Stimulated activated CD8-positive, alpha-beta memory T cell treated with anti-CD3 and anti-CD28 coated beads, Interleukin-15, amount 100 ng/mL, for 24 hours (primary cell): ENCODE measurements at regions not wholly inside any gene's neighbourhood (a gene's known extent, or its start where the extent isn't known, plus 50 kb on each side); places are given as distances from the start of the nearest gene placed in this dataset.
"Not testable (repeated sequence)": the region's sequence is repeated elsewhere in the genome, so short reads cannot be mapped to it uniquely, and the experiment has no call there.

Experiments used
- DNase-seq: peaks from one replicate; pipeline ENCODE4 v3.0.0-alpha.2; 2020; ENCODE audit warnings: low read depth

DNA sequence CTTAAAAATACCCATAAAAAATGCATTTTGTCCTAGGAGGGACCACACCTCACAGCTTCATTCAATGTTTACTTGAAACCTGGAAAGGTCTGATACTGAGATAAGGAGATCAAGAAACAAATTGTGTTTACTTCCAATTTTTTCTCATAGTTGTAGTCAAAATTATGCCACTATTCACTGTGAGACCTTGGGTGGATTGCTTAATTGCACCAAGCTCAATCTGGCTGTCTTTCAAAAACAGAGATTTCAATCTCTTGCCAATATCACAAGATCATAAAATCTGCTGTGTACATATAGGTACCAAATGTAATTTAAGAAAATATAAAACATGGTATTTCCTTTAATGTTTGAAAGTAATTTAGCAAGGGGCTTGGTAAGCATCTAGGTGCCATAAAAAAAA, 186.4 kb upstream of the THBS1 start:
- DNase-seq: no peak

DNA sequence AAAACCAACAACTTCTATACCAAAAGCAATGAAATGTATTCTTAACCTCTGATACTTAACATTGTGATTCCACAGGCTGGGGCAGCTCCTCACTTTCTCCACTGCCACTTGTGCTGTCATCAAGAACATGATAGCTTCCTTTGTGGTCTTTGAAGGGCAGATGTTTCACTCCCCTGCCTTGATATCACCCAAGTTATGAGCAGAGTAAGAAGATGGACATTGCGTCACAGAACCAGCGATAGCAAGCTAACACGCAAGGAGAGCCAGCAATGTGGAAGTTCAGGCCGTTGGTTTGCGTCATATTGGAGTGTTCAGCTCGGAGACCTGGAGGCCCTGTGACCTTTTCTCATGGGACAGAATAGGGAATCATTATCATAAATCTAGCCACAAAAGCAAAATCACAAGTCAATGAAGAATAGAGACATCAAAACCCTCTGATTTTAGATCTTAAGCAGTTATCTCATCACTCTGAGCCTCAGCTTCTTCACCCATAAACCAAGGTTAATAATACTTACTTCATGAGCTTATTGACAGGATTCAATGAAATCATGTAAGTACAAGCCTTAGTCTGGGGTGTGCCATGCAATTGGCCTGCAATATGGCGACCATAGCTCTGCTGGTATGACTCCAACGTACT, 183.8 kb upstream of the THBS1 start:
- DNase-seq: no peak

- no peak for DNase-seq
Observed at GRCh38 chr15:39397883-39398282, 183.0 kb upstream of the THBS1 start.

DNA sequence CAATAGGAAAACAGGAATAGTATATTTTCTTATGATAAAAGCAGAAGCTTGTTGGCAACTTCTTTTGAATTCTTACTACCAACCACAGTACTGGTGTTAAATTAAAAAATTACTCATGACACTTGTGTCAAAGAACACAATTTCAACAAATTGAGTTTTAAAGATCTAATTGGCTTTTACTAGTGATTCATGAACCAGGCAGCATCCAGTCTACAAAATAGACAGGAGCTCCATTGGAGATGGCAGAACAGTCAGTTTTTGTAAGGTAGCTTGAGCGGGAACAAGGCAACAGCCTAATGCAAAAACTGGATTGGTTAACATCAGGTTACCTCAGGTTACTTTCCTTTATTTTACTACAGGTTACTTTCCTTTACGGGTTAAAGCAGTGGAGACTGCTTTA, 181.3 kb upstream of the THBS1 start:
- no peak for DNase-seq

- no peak for DNase-seq
Observed at GRCh38 chr15:39400002-39400401, 180.9 kb upstream of the THBS1 start.

- no peak for DNase-seq
Observed at GRCh38 chr15:39400821-39401550, 179.9 kb upstream of the THBS1 start.

- no peak for DNase-seq
Observed at GRCh38 chr15:39403640-39404117, 177.2 kb upstream of the THBS1 start.

DNA sequence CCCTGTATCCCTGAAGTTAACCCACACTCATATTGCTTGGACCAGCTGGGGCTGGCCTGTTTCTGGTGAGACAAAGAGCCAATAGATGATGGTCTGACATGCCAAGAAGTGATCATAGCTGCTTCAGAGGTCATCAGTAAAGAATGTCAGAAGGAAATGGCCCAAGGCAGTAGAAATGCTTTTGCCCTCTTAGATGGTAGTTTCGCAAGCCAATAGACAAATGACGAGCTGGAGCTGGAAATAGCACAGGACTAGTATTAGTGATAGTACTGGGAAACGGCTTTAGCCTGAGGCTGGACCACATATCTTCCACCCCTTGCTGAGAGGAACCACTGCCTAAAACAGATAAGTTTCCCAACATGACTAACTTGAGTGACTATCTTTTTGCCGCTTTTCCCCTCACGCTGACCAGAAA, 176.1 kb upstream of the THBS1 start:
- DNase-seq: no peak

DNA sequence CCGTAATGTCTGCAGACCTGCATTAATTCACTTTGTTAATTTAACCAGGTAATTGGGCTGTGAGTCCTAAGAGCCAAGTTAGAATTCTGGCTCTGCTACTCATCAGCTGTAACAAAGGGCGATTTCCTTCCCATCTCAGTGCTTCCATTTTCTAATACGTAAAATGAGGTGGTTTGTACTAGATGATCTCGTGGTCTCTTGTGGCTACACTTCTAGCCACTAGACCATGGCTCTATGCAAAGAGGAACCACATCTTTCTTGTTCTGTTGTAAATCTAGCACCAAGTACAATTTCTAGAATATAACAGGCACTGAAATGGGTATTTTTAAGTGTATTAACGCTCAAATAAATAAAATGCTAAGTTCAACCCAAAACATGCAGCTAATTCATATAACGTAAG, 174.4 kb upstream of the THBS1 start:
- no peak for DNase-seq

DNA sequence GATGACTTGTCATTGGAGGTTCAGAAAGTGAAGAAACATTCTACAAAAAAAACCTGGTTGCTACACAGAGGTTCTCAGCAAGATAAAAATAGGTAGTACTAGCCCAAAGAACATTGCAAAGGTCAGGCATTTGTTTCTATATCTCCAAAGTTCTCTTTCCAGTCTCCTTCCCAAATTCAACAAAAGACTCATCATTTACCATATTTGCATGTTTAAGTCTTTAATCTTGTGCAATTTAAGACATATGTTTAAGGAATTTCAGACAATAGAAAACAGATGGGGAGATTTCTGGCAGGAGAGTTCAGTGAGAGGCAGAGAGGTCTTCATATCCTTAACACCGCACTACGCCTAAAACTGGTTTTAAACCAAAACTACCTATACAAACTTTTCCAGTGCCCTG, 173.8 kb upstream of the THBS1 start:
- DNase-seq: no peak

DNA sequence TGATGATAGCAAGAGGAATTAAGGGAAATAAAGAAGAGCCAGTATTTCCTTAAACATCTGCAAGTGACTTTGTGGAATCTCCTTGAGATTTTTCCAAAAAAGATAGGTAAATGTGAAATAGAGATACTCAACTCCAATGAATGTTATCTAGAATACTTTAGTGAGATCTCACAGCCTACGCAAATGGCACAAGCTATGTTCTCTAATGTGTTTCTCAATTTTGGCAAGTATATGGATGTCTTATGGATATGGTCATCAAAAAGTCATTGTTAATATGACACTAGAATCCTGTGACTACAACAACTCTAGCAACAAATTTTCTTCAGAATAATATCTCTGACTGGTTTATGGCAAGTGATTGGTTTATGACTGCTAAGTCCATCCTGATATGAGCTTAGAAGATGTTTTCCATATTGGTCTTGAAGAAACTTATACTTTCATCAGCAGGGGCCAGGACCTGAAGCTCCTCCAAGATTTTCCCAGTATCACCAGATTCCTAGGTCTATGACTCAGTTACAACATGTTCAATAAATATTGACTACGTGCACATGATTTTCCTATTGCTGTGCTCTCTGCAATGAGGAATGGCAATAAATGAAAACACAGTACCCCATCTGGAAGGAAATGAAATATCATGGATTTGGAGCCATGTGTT, 170.9 kb upstream of the THBS1 start:
- no peak for DNase-seq

DNA sequence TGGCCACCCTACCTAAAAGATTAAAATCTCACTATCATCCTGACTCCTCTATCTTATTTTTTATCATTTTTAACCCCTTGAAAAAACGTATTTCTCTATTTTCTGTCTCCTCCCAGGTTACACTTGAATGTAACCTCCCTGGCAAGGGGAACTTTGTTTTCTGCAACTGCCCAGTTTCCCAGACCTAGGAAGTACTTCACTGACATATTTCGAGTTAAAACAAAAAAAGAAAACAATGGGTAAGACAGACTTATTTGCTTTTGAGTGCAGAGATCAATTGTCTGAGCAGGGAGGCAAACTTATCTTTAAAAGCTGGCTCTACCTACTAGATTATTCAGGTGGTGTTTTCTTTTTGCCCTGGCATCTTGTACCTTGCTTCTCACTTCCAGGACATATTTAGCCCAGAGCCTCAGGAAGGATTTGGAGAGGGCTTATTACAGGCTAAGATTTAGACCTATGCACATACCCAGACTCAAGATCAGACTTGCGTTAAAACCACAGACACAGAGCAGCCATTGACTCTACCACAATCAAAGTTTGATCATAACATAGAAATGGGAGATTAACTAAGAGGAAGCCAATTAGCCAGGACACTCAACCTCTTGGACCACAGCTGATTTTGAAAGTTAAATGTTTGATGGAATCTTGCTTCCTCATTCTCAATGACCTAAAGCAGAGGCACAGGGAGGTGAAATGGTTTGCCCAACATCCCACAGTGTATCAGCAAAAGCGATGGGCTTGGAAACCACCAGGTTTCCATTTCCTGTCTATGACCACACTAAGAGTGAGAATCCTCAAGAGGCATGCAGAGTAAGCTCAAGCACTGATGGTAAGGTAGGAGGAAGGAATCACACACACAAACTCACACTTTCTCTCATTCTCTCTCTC, 169.5 kb upstream of the THBS1 start:
- DNase-seq: no peak

DNA sequence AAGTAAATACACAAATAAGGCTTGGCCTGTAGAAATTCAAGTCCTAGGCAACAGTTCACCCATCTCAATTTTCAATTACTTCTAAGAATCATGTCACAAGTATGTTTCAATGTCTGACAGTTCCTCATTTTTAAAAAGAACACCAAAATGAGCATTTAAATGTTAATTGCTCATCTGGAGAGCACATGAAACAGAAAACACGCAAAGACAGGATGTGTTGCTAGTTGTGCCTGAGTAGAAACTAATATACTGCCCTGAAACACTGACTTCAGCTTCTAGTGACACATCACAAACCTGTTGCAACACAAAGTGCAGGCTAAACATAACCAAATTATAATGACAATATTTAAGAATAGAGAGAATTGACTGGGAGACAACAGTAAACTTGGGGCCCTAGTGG, 167.3 kb upstream of the THBS1 start:
- no peak for DNase-seq

- no peak for DNase-seq
Observed at GRCh38 chr15:39414201-39414600, 166.7 kb upstream of the THBS1 start.

DNA sequence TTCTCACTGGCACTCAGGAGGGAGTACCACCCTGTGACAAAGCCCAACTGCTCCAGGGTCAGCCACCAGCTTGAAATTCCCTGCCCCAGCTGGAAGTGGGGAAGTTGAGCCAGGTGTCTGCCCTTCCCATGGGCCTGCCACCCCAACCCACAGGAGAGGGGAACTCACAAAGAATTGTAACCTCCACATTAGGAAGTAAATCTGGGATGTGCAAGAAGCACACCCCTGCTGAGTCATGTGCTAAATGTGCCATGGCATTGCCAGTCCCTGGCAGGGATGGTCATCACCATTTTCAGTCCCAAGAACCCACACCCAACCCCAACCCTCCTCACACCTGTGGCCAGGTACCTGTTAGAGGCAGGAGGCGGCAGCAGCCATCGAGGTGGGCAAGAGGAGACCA, 165.2 kb upstream of the THBS1 start:
- DNase-seq: no peak

- no peak for DNase-seq
Observed at GRCh38 chr15:39416258-39416657, 164.6 kb upstream of the THBS1 start.

GRCh38 chr15:39417366-39418134, 163.3 kb upstream of the THBS1 start:
- no peak for DNase-seq

DNA sequence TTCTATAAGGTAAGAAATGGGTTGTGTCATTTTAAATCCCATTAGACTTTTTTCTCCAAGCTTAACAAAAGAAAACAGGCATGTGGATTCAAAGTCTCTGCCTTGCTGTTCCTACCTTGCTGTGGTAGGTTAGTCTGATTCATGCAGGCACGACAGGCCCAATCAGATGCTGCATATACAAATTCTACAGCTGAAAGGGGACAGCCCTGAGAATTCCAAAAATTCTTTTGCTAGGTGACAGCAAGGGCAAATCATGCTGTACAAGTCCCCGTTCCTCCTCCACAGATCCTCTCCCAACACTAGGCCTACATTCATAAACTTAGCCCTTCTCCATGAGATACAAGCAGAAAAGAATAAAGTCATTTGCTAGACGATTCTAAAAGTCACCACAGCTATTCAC, 161.2 kb upstream of the THBS1 start:
- DNase-seq: no peak

DNA sequence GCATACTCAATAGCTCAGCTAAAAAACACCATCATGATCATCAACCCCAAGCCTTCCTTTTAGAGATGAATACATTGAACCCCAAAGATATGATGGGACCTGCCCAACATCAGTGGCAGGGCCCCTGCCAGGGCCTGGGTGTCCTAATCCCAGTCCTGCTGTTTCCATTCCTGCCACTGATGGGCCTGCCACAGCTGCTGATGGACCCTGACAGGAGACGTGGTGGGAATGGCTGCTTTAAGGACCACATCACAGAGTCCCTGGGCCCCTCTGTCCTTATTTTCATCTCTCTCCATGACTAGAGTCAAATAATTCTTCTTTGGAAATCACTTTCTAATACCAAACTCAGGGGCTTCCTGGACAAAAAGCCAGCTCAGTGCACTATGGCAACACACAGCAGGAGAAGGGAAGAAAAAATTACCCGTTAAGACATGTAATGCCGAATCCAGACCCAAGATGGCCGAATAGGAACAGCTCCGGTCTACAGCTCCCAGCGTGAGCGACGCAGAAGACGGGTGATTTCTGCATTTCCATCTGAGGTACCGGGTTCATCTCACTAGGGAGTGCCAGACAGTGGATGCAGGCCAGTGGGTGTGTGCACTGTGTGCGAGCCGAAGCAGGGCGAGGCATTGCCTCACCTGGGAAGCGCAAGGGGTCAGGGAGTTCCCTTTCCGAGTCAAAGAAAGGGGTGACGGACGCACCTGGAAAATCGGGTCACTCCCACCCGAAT, 160.6 kb upstream of the THBS1 start:
- DNase-seq: not testable (repeated sequence)

- not testable (repeated sequence) for DNase-seq
Observed at GRCh38 chr15:39420853-39421192, 160.1 kb upstream of the THBS1 start.
